HG03108 (cell line): ENCODE measurements at regions not wholly inside any gene's neighbourhood (a gene's known extent, or its start where the extent isn't known, plus 50 kb on each side); places are given as distances from the start of the nearest gene placed in this dataset.

Source experiments
- ATAC-seq: cut with Tn5 transposase; IDR thresholded peaks from one replicate; pipeline ENCODE4 v1.9.1; 2021; ENCODE audit warnings: moderate library complexity; ENCODE audit not compliant: unreplicated experiment

- ATAC-seq: no peak
These were observed 235.7 kb upstream of the SDK2 start for GRCh38 chr17:73879987-73880386.

- ATAC-seq: no peak
These were observed 238.3 kb upstream of the SDK2 start for GRCh38 chr17:73882590-73882989.

DNA sequence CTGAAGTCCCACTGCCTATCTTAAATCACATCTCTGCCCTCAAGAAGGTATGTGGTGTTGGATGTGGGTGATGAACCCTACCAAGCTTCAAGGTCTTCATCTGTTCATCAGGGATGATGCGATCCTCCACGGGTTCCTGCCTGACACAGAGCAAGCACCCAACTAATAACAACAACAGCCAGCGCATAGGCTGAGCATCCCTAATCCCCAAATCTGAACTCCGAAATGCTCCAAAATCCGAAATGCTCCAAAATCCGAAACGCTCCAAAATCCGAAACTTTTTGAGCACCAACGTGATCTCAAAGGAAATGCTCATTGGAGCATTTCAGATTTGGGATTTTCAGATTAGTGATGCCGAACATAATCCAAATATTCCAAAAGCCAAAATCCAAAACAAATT is 238.9 kb upstream of the SDK2 start:
- ATAC-seq: no peak

- ATAC-seq: no peak
These were observed 243.5 kb upstream of the SDK2 start for GRCh38 chr17:73887739-73888138.

- ATAC-seq: no peak
These were observed 244.6 kb upstream of the SDK2 start for GRCh38 chr17:73888862-73889261.

DNA sequence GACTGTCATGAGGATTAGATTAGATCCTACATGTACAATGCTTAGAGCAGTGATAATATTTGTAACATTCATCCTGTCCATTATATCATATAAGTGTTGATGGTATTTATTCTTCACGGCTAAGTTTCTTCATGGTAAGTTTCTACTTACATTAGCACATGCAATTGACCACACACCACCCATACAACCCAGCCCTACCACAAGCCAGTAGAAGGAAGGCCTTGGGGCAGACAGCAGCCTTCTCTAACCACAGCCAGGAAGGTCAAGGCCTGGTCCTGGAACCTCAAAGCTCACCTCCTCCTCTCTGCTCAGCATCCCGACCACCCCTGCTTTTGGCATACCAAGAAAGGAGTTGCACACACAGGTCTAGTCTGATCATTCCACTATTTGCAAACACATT is 245.2 kb upstream of the SDK2 start:
- ATAC-seq: no peak

DNA sequence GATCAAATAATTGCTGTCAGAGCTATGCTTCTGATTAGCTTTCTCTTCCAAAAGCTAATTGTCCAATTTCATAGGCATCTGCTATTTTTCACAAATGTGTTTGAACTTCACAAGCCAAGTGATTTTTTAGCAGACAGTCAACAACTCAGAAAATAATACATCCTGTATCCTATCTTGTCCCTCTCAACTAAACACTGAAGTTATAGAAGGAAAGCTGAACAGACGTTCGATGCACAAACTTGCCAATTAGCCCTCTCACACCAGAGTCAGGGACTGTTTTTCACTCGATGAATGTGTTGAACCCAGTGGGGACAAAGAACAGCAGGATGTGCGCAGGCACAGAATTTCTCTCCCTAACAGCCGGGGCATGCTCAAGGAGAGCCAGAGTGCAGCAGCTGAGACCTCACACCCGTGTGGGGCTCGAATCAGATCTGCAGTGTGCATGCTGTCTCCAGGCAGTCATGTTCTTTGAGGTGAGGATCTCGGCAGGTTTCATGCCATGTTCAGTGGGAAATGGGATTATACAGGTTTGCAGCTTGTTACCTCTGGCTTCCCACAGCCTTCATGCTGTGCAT is 246.7 kb upstream of the SDK2 start:
- no peak for ATAC-seq

DNA sequence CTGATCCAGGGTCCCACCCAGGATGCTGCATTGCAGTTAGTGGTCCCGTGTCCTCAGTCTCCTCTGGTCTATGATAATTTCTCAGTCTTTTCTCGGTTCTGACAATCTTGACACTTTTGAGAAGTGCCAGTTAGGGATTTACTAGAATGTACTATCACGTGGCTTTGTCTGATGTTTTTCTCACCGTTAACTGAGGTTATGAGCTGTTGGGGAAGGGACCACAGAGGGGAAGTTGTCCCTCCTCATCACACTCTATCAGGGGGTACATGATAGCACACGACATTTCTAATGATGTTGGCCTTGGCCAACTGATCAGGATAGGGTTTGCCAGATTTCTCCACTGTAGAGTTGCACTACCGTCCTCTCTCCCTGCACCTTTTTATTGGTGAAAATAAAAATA is 250.9 kb upstream of the SDK2 start:
- no peak for ATAC-seq

DNA sequence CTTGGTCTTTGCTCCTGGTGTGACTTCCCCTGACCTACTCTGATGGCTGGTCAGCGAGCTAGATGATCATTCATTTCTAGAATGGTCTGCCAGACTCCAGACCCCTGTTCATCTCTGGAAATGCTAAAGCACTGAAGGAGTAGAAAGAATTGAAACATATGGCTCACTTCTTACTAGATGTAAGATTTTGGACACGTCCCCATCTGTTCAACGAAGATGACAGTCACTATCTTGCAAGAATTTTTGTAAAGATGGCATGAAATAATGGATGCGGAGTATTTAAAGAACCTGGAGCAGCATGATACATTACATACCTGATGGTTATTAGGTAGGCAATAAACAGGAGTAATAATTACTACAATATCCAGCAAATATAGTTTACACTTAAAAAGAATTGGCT is 252.7 kb upstream of the SDK2 start:
- no peak for ATAC-seq

- no peak for ATAC-seq
These were observed 255.6 kb upstream of the SDK2 start for GRCh38 chr17:73899839-73900238.

DNA sequence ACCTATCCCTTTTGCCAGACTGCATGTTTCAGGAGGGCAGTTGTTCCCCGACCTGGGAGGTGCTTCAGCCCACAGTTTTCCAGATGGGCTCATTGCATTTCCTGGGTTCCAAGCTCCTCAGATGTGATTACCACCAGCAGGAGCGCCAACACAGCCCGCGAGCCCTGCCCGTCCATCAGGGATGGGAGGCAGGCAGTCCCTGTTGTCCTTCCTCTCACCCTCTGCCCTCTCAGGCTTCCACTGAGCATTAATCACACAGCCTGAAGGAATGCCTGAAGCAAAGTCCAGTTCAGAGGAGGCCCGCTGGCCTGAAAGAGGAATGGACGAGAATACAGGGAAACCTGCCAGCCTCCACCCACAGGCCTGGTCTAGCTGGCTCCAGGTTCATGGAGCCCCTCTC is 256.3 kb upstream of the SDK2 start:
- ATAC-seq: no peak

- ATAC-seq: no peak
These were observed 257.0 kb upstream of the SDK2 start for GRCh38 chr17:73901249-73901648.

DNA sequence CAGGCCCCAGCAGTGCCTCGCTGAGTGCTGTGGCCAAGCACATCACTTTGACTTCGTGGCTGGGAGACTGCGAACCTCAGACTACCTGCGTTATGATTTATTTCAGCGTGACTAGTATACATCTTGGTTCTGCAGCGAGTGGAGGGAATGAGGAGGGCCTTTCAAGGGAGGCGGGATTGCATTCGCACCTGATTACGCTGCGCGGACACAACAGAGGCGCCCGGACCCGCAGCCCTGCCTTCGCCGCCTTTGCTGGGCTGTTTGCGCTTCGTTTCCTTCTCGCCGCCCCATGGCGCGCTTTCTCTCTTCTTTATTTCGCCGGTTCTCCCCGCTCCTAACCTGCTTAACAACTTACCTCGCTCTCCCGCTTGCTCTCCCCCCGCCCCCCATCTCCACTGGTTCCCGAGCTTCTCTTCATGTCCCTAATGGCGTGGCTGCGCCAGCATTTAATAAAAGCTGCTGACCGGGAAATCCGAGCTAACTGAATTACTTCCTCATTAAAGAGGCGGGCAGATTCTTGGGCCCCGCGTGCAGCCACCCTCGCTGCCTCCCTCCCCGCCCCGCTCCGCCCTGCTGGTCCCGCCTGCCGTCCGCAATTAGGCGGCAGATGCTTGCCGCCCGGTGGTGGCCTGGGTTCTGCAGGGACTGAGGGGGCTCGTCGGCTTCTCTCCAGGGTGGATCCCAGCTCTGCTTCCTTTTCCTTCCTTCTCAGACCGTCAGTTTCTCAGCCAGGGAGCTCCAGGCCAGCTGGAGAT is 257.6 kb upstream of the SDK2 start:
- no peak for ATAC-seq

- ATAC-seq: no peak
These were observed 258.4 kb upstream of the SDK2 start for GRCh38 chr17:73902416-73903181.

DNA sequence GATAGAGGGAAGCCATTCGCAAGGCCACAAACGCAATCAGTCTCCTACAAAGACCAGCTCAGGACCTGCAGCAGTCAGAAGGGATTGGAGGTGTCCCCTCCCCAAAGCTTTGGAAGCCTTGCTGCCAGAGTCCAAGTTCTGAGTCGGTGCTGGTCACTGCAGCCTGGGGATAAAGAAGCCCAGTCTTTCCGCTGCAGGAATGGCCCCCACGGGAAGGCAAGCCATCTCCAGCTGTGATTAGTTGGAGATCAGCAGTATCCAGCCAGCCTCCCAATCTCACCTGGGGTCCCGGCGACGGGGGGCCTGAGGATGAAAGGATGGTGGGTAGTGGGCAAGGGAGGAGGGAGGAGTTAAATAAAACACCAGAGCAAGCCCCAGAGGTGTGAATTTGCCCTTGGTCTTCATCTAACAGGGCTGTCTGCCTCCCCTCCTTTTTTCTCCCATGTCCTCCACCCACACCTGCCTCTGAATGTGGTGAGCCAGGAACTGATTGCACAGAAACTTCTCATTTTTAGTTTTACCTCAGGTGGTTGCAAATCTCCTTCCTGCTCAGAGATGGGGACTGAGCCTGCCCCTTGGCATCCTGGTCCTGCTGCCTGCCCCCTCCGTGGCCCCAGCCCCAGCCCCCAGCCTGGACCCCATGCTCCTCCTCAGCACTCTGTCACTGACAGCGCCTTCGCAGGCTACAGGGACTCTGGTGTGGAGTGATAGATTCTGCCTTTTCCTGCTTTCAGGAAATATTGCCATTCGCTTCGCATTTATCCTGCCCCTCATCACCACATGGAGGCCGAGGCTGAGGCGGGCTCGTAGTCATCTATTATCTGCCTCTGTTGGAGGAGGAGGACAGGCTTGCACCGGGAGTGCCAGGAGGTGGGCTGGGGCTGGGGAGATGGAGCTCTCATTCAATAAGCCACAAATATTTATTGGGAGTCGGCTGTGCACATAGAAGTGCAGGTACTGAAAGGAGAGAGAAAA is 262.9 kb upstream of the SDK2 start:
- no peak for ATAC-seq

DNA sequence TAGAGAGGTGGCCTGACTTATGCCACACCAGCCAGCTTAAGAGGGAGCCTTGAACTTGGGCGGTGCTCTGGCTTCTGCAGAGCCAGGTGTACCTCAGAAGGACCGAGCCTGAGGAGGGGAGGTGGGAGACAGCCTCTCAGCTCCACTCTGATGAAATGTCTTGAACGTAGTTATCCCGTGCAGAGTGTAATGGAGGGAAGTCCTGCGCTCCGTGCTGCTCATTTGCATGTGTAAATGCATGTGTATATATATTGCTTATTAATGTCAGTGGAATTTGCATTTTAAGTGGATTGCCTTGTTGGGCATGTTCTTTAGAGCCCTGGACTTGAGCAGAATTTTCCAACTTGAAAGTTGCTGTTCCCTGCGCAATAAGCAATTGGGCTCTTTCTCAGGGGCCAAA is 264.9 kb upstream of the SDK2 start:
- no peak for ATAC-seq

GRCh38 chr17:73910206-73910605 is 266.0 kb upstream of the SDK2 start:
- no peak for ATAC-seq

GRCh38 chr17:73910821-73911515 is 266.7 kb upstream of the SDK2 start:
- no peak for ATAC-seq

DNA sequence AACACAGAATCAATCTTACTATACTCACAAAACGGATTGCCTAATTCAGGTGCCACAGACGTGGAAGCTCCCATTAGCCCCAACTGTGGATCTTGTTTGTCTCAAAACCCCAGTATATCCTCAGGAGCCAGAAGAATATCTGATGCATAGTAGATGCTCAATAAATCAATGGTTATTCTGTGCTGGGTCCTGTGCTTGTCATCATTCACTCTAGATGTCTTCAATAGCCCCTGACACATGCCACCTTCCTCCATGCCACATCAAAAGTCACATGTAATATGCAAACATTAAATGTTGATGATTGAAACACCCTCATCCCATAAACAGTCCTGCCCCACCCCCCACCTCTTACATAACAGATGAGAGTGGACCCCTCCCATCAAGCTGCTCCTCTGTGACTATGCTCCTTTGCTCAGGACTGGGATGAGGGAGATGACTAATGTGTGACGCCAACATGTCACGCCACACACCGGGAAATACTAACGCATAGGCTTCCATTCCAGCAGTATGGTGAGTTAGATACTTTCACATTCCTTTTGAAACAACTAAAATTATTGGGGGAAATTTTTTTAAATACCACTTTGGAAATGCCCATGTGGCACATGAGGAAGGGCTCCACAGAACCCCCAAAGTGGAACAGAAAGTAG is 267.6 kb upstream of the SDK2 start:
- ATAC-seq: no peak

DNA sequence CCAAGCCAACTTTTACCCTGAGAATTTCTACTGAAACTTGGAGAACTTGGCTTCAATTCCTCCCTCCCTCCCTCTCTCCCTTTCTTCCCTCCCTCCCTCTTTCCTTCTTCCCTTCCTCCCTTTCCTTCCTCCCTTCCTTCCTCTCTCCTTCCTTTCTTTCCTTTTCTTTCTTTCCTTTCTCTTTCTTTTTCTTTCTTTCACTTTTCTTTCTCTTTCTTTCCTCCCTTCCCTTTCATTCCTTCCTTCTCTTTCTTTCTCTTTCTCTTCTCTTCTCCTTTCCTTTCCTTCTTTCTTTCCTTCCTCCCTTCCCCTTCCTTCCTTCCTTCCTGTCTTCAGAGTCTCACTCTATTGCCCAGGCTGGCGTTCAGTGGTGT is 268.1 kb upstream of the SDK2 start:
- ATAC-seq: no peak
